22Rv1 (cell line): ENCODE measurements at regions not wholly inside any gene's neighbourhood (a gene's known extent, or its start where the extent isn't known, plus 50 kb on each side); places are given as distances from the start of the nearest gene placed in this dataset.

ENCODE experiments used
- H3K27ac ChIP-seq: fragments of 450-650 bp; 2 replicates; pipeline ENCODE4 v1.5.1; 2017
- CTCF ChIP-seq: fragments of 450-650 bp; IDR thresholded peaks from 2 replicates; pipeline ENCODE4 v1.5.1; 2017; ENCODE audit warnings: mild to moderate bottlenecking
- ZFX ChIP-seq: fragments of 450-650 bp; IDR thresholded peaks from 2 replicates; pipeline ENCODE4 v1.6.1; 2017; ENCODE audit warnings: antibody characterized with exemption, borderline replicate concordance

GRCh38 chr6:100160930-100161329 is 166.9 kb upstream of the MCHR2 start:
- TF ChIP-seq ZFX (no peak), CTCF (no peak)

GRCh38 chr6:100155141-100155540 is 161.1 kb upstream of the MCHR2 start:
- no peak overlapping the region for H3K27ac ChIP-seq
- TF ChIP-seq CTCF (no peak), ZFX (no peak)

More at GRCh38 chr6:100160930-100161329, 166.9 kb upstream of the MCHR2 start:
- no peak overlapping the region for H3K27ac ChIP-seq

- H3K27ac ChIP-seq: no peak overlapping the region
- TF ChIP-seq CTCF (no peak), ZFX (no peak)
These were observed 159.7 kb upstream of the MCHR2 start for GRCh38 chr6:100153636-100154275.

- no peak for TF ChIP-seq CTCF
- no peak for TF ChIP-seq ZFX
- no peak overlapping the region for H3K27ac ChIP-seq
These were observed 158.2 kb upstream of the MCHR2 start for GRCh38 chr6:100152201-100152600.

GRCh38 chr6:100144991-100145390 is 151.0 kb upstream of the MCHR2 start:
- no peak for TF ChIP-seq CTCF
- no peak for TF ChIP-seq ZFX
- H3K27ac ChIP-seq: no peak overlapping the region

- H3K27ac ChIP-seq: no peak overlapping the region
These were observed 144.5 kb upstream of the MCHR2 start for GRCh38 chr6:100138346-100139022.

More at GRCh38 chr6:100138346-100139022, 144.5 kb upstream of the MCHR2 start:
- TF ChIP-seq ZFX (no peak), CTCF (no peak)
